SK-N-SH (cell line): ENCODE measurements at regions not wholly inside any gene's neighbourhood (a gene's known extent, or its start where the extent isn't known, plus 50 kb on each side); places are given as distances from the start of the nearest gene placed in this dataset.

ENCODE experiments used
- EP300 ChIP-seq, 2 experiments: IDR thresholded peaks; 2 replicates each; pipeline versions ENCODE4 v1.4.0 to v1.6.1; 2012; ENCODE audit warnings: borderline replicate concordance in 1 of 2, low read depth in 1 of 2, low read length in 1 of 2
- EZH2phosphoT487 ChIP-seq: fragments of 200-600 bp; sonication (generic); IDR thresholded peaks from 2 replicates; pipeline ENCODE4 v1.6.1; 2017; ENCODE audit warnings: low read depth, mixed run types, mild to moderate bottlenecking, antibody characterized with exemption, moderate library complexity, borderline replicate concordance
- IRF3 ChIP-seq: fragments of 150-350 bp; IDR thresholded peaks from 2 replicates; pipeline ENCODE4 v1.6.1; 2016; ENCODE audit warnings: mild to moderate bottlenecking, low read depth, low read length
- JUND ChIP-seq: IDR thresholded peaks from 2 replicates; pipeline ENCODE4 v1.4.0; 2012
- MAX ChIP-seq: IDR thresholded peaks from 2 replicates; pipeline ENCODE4 v1.4.0; 2012; ENCODE audit warnings: low read depth
- POLR2AphosphoS5 ChIP-seq: IDR thresholded peaks from 2 replicates; pipeline ENCODE4 v1.6.1; 2012; ENCODE audit warnings: low read depth, low read length
- RCOR1 ChIP-seq: fragments of 150-350 bp; IDR thresholded peaks from 2 replicates; pipeline ENCODE4 v1.6.1; 2017; ENCODE audit warnings: antibody characterized with exemption, low read length
- RXRA ChIP-seq: IDR thresholded peaks from 2 replicates; pipeline ENCODE4 v1.4.0; 2012; ENCODE audit warnings: low read depth, mild to moderate bottlenecking, borderline replicate concordance
- USF2 ChIP-seq: fragments of 150-350 bp; IDR thresholded peaks from 2 replicates; pipeline ENCODE4 v1.6.1; 2017; ENCODE audit warnings: antibody characterized with exemption, low read length, low read depth, borderline replicate concordance
- TF ChIP-seq, protein P1 (sequence below): fragments of 200-600 bp; sonication (generic); IDR thresholded peaks from 2 replicates; pipeline ENCODE4 v1.6.1; 2017; ENCODE audit warnings: antibody characterized with exemption, mild to moderate bottlenecking, moderate library complexity

DNA sequence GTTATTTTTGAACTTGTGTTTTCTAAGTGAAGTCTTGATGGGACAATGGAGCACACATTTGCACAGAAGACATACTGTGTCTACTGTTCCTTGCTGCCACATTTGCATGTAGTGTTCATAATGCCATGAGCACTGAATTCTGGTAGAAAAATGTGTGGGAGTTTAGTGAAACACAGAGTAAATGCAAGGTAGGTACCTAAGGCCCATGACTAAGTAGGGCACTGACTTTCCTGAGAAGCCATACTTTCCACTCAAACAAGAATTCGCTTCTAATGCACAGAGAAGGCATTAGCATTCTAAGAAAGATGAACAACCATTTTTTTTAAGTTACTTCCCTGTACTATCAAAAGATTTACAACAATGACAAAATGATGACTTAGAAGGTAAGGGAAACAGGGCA lies 282.2 kb downstream of the MAN2A1 start:
- TF ChIP-seq EZH2phosphoT487 (no peak), EP300 (IDR thresholded peaks at IDR 0.05; ENCODE audit: borderline replicate concordance in 1 of 2, low read depth in 1 of 2, low read length in 1 of 2) (no peak), RCOR1 (no peak), USF2 (no peak), POLR2AphosphoS5 (no peak), IRF3 (no peak), RXRA (no peak), JUND (no peak), MAX (no peak)
- TF ChIP-seq, protein P1, sequence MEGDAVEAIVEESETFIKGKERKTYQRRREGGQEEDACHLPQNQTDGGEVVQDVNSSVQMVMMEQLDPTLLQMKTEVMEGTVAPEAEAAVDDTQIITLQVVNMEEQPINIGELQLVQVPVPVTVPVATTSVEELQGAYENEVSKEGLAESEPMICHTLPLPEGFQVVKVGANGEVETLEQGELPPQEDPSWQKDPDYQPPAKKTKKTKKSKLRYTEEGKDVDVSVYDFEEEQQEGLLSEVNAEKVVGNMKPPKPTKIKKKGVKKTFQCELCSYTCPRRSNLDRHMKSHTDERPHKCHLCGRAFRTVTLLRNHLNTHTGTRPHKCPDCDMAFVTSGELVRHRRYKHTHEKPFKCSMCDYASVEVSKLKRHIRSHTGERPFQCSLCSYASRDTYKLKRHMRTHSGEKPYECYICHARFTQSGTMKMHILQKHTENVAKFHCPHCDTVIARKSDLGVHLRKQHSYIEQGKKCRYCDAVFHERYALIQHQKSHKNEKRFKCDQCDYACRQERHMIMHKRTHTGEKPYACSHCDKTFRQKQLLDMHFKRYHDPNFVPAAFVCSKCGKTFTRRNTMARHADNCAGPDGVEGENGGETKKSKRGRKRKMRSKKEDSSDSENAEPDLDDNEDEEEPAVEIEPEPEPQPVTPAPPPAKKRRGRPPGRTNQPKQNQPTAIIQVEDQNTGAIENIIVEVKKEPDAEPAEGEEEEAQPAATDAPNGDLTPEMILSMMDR: no peak
